ENCODE measurements at regions not wholly inside any gene's neighbourhood (a gene's known extent, or its start where the extent isn't known, plus 50 kb on each side); places are given as distances from the start of the nearest gene placed in this dataset.

GRCh38 chr11:8740129-8740528 lies 57.5 kb downstream of the RPL27A start:
- DNase-seq (ENCODE audit: low spot score), result no peak

GRCh38 chr11:8744423-8744822 lies 61.8 kb downstream of the RPL27A start:
- no peak for DNase-seq (ENCODE audit: low spot score)

DNA sequence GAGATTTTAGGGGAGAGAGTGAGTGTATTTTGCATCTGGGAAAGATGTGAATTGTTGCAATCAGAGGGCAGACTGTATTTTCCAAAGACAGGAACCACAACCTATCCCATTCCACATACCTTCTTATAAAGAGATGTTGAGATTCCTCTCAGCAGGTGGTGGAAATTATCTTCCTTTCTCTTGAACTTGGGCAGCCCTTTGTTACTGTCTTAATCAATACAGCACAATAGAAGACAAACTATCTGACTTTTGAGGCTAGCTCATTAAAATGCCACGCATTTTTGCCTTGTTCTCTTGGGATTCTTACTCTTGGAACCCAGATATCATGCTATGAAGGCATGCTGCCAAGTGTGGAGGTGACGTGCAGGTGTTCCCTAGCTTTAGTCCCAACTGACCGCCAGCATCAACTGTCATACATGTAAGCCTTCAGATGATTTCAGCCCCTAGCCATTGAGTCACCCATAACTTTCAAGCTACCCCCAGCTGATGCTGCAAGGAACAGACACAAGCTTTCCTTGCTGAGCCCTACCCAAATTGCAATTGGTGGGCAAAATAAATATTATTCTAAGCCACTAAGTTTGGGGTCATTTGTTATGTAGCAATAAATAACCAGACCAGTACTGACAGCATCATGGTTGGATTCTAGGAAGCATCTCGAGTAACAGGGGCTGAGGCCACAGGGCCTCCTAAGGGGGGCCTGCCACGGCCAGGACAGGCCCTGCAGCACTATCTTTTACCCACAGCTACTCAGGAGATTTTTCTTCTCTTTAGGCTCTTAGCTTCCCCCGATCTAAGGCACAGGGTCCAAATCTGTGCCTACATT lies 63.0 kb downstream of the RPL27A start:
- no peak for DNase-seq (ENCODE audit: low spot score)

GRCh38 chr11:8746331-8746974 lies 63.9 kb downstream of the RPL27A start:
- no peak for DNase-seq (ENCODE audit: low spot score)

GRCh38 chr11:8747173-8747572 lies 64.6 kb downstream of the RPL27A start:
- DNase-seq (ENCODE audit: low spot score), result no peak

DNA sequence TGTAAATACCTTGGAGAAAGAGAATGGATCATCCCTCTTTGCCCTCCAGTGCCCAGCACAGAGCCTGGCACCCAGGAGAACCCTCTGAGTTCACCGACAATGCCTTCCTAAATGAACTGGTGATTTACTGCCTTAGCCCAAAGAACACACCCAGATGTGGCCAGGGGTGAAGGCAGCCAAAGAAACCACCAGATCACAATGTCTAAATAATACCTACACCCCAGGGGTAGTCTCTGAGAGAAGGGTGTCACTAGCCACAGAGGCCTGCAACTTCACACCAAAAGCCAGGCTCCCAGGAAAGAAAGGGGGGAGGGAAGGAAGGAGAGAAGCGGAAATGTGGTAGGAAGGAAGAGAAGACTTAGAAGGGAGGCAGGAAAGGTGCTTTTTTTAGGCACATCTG lies 65.7 kb downstream of the RPL27A start:
- DNase-seq (ENCODE audit: low spot score), result no peak

DNA sequence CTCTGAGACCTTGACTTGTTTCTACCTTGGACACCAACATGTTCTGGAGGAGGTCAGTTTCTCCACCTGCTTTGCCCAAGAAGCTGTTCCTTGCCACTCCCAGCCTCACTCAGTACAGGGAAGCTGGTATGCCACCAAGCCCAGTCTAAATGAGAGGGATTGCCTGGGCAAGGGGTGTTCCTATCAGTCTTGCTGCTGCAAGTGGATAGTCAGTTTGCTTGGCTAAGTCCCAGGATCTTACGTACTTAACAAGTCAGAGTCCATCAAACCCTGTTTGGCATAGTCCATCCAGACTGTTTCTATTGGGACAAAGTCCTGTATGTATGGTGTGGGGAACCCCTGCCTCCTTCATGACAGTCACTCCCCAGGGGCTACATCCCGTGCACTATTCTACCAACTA lies 66.6 kb downstream of the RPL27A start:
- DNase-seq (ENCODE audit: low spot score), result no peak

DNA sequence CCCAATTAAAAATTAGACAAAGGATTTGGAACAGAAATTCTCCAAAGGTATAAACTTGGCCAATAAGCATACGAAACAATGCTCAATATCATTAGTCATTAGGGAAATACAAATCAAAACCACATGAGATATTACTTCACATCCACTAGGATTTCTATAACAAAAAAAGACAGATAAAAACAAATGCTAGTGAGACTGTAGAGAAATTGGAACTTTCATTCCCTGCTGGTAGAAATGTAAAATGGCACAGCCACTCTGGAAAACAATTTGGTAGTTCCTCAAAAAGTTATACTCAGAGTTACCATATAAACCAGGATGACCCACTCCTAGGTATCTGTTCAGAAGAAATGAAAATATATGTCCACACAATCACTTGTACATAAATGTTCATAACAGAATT lies 71.6 kb downstream of the RPL27A start:
- no peak for DNase-seq (ENCODE audit: low spot score)

- DNase-seq (ENCODE audit: low spot score), result no peak
These were observed 73.6 kb downstream of the RPL27A start for GRCh38 chr11:8756201-8756600.

DNA sequence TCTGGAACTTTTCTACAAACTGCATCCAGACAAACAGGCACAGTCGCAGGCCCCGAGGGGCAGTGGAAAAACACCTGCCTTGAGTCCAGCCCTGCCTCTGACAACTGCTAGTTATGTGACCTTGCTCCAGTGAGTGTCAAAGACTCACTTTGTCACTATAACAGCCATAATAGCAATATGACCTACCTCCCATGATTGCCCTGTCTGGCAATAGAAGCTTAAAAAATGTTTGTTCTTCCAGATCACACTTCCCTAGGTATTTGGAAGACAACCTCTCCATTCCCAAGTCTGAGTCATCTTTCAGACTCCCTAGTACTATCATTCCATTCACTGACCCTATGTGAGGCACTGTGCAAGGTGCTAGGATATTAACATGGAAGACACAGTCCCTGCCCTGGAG lies 74.5 kb downstream of the RPL27A start:
- no peak for DNase-seq (ENCODE audit: low spot score)

GRCh38 chr11:8757533-8757932 lies 74.9 kb downstream of the RPL27A start:
- no peak for DNase-seq (ENCODE audit: low spot score)

DNA sequence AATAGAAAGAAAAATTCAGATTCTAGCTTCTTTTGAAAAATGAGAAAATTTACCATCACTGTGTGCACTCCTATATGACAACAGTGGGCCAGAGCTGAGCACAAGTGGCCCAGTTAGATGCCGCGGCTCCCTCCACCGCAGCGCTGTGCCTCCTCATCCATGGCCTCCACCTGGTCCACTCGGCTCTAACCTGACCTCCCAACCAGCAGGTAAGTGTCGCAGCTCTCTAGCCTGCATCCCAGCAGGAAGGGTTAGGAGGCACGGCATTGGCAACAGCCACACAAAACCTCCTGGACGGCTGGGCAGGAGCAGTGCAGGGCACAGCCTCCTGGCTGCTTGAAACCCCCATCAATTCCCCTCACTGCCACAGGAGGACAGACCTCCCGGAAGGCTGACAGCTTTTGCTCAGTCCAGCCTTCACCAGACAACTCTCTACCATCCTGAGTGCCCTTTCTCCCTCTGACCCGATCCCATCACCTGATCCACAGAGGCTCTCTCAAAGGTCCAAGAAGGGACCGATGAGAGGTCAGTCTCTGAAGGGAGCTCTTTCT lies 76.1 kb downstream of the RPL27A start:
- no peak for DNase-seq (ENCODE audit: low spot score)

- DNase-seq (ENCODE audit: low spot score), result no peak
These were observed 77.0 kb downstream of the RPL27A start for GRCh38 chr11:8759634-8760033.

- DNase-seq (ENCODE audit: low spot score), result no peak
These were observed 78.3 kb downstream of the RPL27A start for GRCh38 chr11:8760896-8761295.

DNA sequence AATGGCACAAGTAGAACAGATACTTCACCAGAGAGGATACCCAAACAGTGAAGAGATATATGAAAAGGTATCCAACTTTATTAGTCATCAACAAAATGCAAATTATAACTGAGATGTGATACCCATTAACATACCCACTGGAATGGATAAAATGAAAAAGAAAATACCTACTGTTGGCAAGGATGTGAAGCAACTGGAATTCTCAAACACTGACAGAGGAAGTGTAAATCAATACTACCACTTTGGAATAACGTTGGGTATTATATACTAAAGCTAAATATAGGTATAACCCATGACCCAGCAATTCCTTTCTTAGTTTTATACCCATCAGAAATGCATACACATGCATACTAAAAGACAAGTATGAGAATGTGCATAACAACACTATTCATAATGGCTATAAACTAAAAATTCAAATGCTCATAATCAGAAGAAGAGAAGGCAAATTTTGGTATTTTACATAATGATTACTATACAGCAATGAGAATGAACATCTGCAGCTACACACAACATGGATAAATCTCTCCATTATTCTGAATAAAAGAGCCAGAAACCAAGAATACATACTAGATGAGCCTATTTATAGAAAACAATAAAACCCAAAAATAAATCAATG lies 80.6 kb downstream of the RPL27A start:
- no peak for DNase-seq (ENCODE audit: low spot score)

DNA sequence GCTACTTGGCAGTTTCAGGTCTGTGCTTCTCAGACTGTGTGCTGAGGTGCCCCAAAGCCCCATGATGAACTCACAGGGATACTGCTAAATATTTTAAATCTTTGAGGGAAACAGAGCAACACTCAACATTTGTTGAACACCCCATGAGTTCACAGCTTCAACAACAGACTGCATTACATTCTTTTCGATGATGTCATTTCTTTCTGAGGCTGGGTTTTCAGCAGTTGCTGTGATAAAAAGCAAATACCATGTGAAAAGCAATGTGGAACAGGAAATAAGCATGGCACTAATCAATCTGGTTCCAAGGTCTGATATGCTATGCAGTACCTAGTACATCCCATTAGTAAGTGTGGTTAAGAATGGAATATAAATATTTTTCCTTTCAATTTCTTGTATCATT lies 82.7 kb downstream of the RPL27A start:
- no peak for DNase-seq (ENCODE audit: low spot score)

DNA sequence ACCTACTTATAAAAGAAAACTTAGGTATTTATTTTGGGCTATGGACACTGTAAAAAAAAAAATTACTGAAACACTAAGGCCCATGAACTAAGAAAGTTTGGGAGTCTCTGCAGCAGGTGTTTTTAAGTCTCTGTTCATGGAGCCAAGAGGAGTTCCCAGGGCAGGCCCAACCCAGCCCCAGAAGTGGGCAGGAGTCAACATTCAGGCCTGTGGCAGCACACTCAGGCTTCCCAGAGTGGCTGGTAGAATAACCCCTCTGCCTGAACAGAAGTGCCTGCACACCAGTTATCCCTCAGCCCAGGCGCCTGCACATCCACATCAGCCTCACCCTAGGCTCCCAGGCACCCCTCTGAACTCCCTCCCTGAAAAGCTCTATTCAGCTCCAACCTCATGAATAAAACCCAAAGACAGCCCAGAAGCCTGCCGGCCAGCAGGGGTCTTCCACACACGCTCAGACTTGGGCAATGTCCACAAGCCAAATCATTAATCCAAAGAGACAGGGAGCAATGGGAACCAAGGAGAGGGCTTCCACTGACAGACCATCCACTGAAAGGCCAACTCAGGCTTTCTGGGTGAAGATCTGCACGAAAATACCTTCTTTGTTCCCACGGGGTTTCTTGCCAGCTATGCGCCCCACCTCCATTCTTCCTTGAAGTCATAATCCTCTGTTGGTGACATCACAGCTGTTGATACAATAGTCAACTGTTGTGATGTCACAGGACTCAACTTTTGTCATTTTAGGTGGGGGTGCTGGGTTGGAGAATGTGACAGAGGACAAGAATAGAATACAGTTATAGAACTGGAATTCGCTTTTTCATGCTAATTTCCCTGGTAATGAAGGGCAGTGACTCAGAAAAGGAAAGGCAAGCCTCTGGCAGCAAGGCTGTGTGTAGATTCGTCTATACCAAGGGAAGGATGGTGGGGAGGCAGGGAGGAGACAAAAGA lies 83.7 kb downstream of the RPL27A start:
- DNase-seq (ENCODE audit: low spot score), result peak; percentile 56

DNA sequence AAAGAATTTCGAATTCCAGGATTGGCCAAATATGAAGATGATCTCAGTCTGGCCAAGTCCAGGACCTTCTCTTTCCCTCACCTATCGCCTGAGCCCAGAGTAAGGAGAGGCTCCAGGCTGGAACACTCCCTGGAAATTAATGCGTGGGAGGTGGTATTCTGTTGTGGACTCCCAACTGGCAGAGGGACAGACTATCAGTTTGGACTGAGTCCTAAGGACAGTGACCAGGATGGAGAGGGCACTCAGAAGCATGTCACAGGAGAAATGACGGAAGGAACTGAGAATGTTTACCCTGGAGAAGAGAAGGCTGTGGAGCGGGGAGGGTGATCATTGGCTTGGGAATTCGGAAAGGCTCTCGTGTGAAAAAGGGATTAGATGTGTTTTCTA lies 84.4 kb downstream of the RPL27A start:
- DNase-seq (ENCODE audit: low spot score), result no peak

GRCh38 chr11:8767466-8768142 lies 85.0 kb downstream of the RPL27A start:
- DNase-seq (ENCODE audit: low spot score), result no peak

DNA sequence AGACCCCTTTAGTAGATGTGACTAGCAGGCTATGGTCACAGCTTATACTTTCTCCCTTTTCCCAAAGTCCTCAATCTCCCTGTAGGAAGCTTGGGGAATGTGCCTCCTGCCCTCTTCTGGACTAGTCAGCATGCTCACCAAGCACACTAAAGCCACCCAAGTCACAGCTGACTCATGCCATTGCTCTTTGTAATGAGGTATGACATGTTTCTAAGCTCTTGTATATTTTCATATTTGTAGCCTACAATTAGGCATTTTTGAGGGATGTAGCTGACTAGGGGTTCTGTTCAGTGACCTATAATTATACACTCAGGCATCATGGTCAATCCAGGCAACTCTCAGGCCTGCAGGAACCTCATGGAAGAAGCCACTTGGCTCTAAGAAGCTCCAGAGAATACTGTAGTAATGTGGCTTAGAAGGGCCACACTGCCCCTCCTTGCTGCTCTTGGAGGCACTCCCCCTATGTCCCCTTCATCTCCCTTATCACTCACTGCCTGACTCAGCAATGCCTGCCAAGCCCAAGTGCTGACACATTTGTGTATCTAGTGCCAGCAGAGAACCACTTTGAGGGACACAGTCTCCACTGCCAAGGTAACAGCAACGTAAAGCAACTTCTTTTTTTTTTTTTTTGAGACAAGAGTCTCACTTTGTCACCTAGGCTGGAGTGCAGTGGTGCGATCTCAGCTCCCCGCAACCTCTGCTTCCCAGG lies 86.2 kb downstream of the RPL27A start:
- DNase-seq (ENCODE audit: low spot score), result peak; percentile 17
